Lung (tissue), 11 donors: ENCODE measurements at regions not wholly inside any gene's neighbourhood (a gene's known extent, or its start where the extent isn't known, plus 50 kb on each side); places are given as distances from the start of the nearest gene placed in this dataset.

Experiments
- ATAC-seq: fragments of 200-7000 bp; cut with Tn5 transposase; one replicate; pipeline ENCODE4 v1.9.1; 2020; ENCODE audit warnings: moderate number of reproducible peaks; ENCODE audit not compliant: insufficient read depth, low FRiP score
- DNase-seq, 3 donors: peaks; one replicate each; pipeline ENCODE4 v3.0.0-alpha.2; 2013 to 2017
- H3K27ac ChIP-seq, 2 donors: one replicate each; pipeline ENCODE4 v1.5.1; 2013; ENCODE audit warnings: mild to moderate bottlenecking in 2 of 2, moderate library complexity in 2 of 2, control low read depth in 1 of 2, inconsistent platforms in 1 of 2, low read depth in 1 of 2, low read length in 1 of 2
- H3K27me3 ChIP-seq, 3 donors: one replicate each; pipeline ENCODE4 v1.5.1; 2013; ENCODE audit warnings: low read length in 2 of 3; ENCODE audit not compliant: control insufficient read depth in 3 of 3, insufficient read depth in 3 of 3
- H3K36me3 ChIP-seq, 4 donors: one replicate each; pipeline ENCODE4 v1.5.1; 2013; ENCODE audit warnings: low read length in 4 of 4, mild to moderate bottlenecking in 1 of 4, moderate library complexity in 1 of 4; ENCODE audit not compliant: control insufficient read depth in 4 of 4, insufficient read depth in 4 of 4
- H3K4me1 ChIP-seq, 5 donors: one replicate each; pipeline ENCODE4 v1.5.1; 2013; ENCODE audit warnings: low read length in 5 of 5, mild to moderate bottlenecking in 2 of 5, moderate library complexity in 1 of 5; ENCODE audit not compliant: control insufficient read depth in 5 of 5, insufficient read depth in 5 of 5
- H3K4me3 ChIP-seq: one replicate; pipeline ENCODE4 v1.5.1; 2013; ENCODE audit warnings: mild to moderate bottlenecking, control low read depth, moderate library complexity
- H3K9ac ChIP-seq, 2 donors: one replicate each; pipeline ENCODE4 v1.5.1; 2013; ENCODE audit warnings: low read length in 2 of 2, control low read depth in 1 of 2; ENCODE audit not compliant: insufficient read depth in 1 of 2
- H3K9me3 ChIP-seq, 4 donors: one replicate each; pipeline ENCODE4 v1.5.1; 2013; ENCODE audit warnings: low read length in 3 of 4, mild to moderate bottlenecking in 1 of 4, moderate library complexity in 1 of 4; ENCODE audit not compliant: control insufficient read depth in 4 of 4, insufficient read depth in 3 of 4
- CTCF ChIP-seq: IDR thresholded peaks from 2 replicates; pipeline ENCODE4 v1.5.1; 2012; ENCODE audit warnings: mild to moderate bottlenecking; ENCODE audit errors: control extremely low read depth, extremely low read depth
- WGBS, 2 donors: extraction: QIAGEN DNeasy Blood & Tissue Kit; methylation state at CpG; one replicate each; pipeline ENCODE4 v1.1.7; 2013; 5-methylcytosine and 5-hydroxymethylcytosine counted together
- donor health status: control.
- donor health status: control.
- donor health status: Bipolar disorder and iron deficiency.
- donor health status: healthy.
- donor health status: DM: yes; HTN: yes; CAD: no.

GRCh38 chr2:237184919-237185552 is 99.3 kb downstream of the COPS8 start:
- H3K9me3 ChIP-seq, result no peaks in the 10 kb centered on the region
- no peak for TF ChIP-seq CTCF
- ATAC-seq (no peak), DNase-seq (no peak)
- H3K9ac ChIP-seq, result no peak overlapping the region
- peaks cover 0 to 12% (median 5%) of the 10 kb centered on the region in 5 donors for H3K4me1 ChIP-seq
- H3K27me3 ChIP-seq, result no peaks in the 10 kb centered on the region
- no peaks in the 10 kb centered on the region for H3K36me3 ChIP-seq
- no peak overlapping the region for H3K4me3 ChIP-seq
- no peak overlapping the region for H3K27ac ChIP-seq
- WGBS, 2 donors, result 68 to 80% methylated on average over 9 of the region's 9 CpGs

GRCh38 chr2:237185553-237185925 is 99.8 kb downstream of the COPS8 start:
- Histone ChIP-seq H3K27ac (no peak overlapping the region), H3K9ac (no peak overlapping the region), H3K4me3 (no peak overlapping the region), H3K4me1 (peaks cover 0 to 8% (median 5%) of the 10 kb centered on the region in 5 donors), H3K9me3 (no peaks in the 10 kb centered on the region), H3K27me3 (no peaks in the 10 kb centered on the region), H3K36me3 (no peaks in the 10 kb centered on the region)
- no peak for DNase-seq
- no peak for ATAC-seq
- 63 to 70% methylated on average over 7 of the region's 7 CpGs for WGBS, 2 donors
- no peak for TF ChIP-seq CTCF

DNA sequence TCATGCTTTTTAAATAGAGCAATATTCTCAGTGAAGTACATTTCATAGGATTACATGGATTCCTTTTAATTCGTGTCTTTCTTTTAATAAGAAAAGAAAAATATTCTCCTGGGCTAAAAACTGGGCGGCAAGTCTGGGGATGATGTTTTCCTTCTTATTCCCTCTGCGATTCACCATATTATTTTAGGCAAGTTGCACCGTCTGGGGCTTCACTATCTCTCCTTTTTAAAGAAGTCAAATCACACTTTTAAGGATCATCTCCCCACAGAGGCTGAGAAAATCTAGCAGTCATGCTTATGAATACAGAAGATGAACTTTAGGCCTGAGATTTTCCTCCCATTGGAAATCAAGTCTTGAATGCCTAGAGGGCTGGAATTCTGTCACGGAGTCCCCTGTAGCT is 104.1 kb downstream of the COPS8 start:
- Histone ChIP-seq H3K27ac (no peak overlapping the region), H3K4me3 (no peak overlapping the region), H3K9ac (no peak overlapping the region), H3K27me3 (no peaks in the 10 kb centered on the region), H3K4me1 (peaks cover 0 to 15% (median 6%) of the 10 kb centered on the region in 5 donors), H3K9me3 (no peaks in the 10 kb centered on the region), H3K36me3 (no peaks in the 10 kb centered on the region)
- WGBS, 2 donors, result 91 to 92% methylated on average over 5 of the region's 5 CpGs
- DNase-seq (no peak), ATAC-seq (no peak)
- no peak for TF ChIP-seq CTCF
